ENCODE measurements at regions not wholly inside any gene's neighbourhood (a gene's known extent, or its start where the extent isn't known, plus 50 kb on each side); places are given as distances from the start of the nearest gene placed in this dataset.
"Not testable (repeated sequence)": the region's sequence is repeated elsewhere in the genome, so short reads cannot be mapped to it uniquely, and the experiment has no call there.

- DNase-seq (ENCODE audit: low spot score): not testable (repeated sequence)
Observed at GRCh38 chr2:132318481-132318880, 98.1 kb upstream of the GPR39 start.

- DNase-seq (ENCODE audit: low spot score): not testable (repeated sequence)
Observed at GRCh38 chr2:132324005-132324404, 92.6 kb upstream of the GPR39 start.

GRCh38 chr2:132332345-132333033, 84.1 kb upstream of the GPR39 start:
- DNase-seq (ENCODE audit: low spot score): not testable (repeated sequence)

GRCh38 chr2:132337135-132337534, 79.5 kb upstream of the GPR39 start:
- DNase-seq (ENCODE audit: low spot score): not testable (repeated sequence)

GRCh38 chr2:132337844-132338243, 78.8 kb upstream of the GPR39 start:
- not testable (repeated sequence) for DNase-seq (ENCODE audit: low spot score)

GRCh38 chr2:132347041-132347780, 69.4 kb upstream of the GPR39 start:
- DNase-seq (ENCODE audit: low spot score): peak; percentile 32

GRCh38 chr2:132349092-132349687, 67.4 kb upstream of the GPR39 start:
- peak; percentile 8 for DNase-seq (ENCODE audit: low spot score)

GRCh38 chr2:132351668-132352067, 64.9 kb upstream of the GPR39 start:
- not testable (repeated sequence) for DNase-seq (ENCODE audit: low spot score)

GRCh38 chr2:132352481-132353001, 64.1 kb upstream of the GPR39 start:
- DNase-seq (ENCODE audit: low spot score): not testable (repeated sequence)

GRCh38 chr2:132353380-132353779, 63.2 kb upstream of the GPR39 start:
- not testable (repeated sequence) for DNase-seq (ENCODE audit: low spot score)

- not testable (repeated sequence) for DNase-seq (ENCODE audit: low spot score)
Observed at GRCh38 chr2:132360964-132361363, 55.6 kb upstream of the GPR39 start.

GRCh38 chr2:132361498-132361897, 55.1 kb upstream of the GPR39 start:
- DNase-seq (ENCODE audit: low spot score): not testable (repeated sequence)

GRCh38 chr2:132363352-132363751, 53.3 kb upstream of the GPR39 start:
- DNase-seq (ENCODE audit: low spot score): not testable (repeated sequence)

GRCh38 chr2:132365963-132366362, 50.6 kb upstream of the GPR39 start:
- DNase-seq (ENCODE audit: low spot score): not testable (repeated sequence)

- no peak for DNase-seq (ENCODE audit: low spot score)
Observed at GRCh38 chr2:132366421-132367180, 50.0 kb upstream of the GPR39 start.
